Endothelial cell of umbilical vein (primary cell): ENCODE measurements at regions not wholly inside any gene's neighbourhood (a gene's known extent, or its start where the extent isn't known, plus 50 kb on each side); places are given as distances from the start of the nearest gene placed in this dataset.

Experiments used
- BruUV-seq: library from RNA; stranded (reverse); fragments of 400-500 nt; replicated peaks from 2 replicates; lab custom pipeline; 2021; lab: Mats Ljungman, UMichigan
- CTCF ChIA-PET: fragments of 300-600, 350-600 bp; sonication (Branson Sonifier 250); formaldehyde crosslinking; loops from one replicate; lab custom pipeline; 2021; ENCODE audit warnings: antibody characterized with exemption, inconsistent platforms; lab: Charles Lee
- POLR2A ChIA-PET: fragments of 300-600, 350-600 bp; sonication (Branson Sonifier 250); formaldehyde crosslinking; loops from one replicate; lab custom pipeline; 2021; ENCODE audit warnings: antibody characterized with exemption, inconsistent platforms; lab: Charles Lee
- DNase-seq: peaks from one replicate; pipeline ENCODE4 v3.0.0-alpha.2; 2011; ENCODE audit warnings: low read depth, low spot score
- FAIRE-seq: peaks from 2 replicates; lab custom pipeline; 2011; peaks lifted over from hg19 to GRCh38; lab: Jason Lieb, UNC
- H2AFZ ChIP-seq: 2 replicates; pipeline ENCODE4 v1.6.0; 2012; ENCODE audit warnings: low read depth, low read length, control low read depth, inconsistent platforms
- H3K27ac ChIP-seq: 2 replicates; pipeline ENCODE4 v1.5.1; 2011; ENCODE audit warnings: low read depth, mild to moderate bottlenecking, control low read depth, low read length, moderate library complexity; ENCODE audit not compliant: insufficient read depth
- H3K27me3 ChIP-seq, 2 experiments: 2 replicates each; pipeline versions ENCODE4 v1.6.0 to v1.6.1; 2011; ENCODE audit warnings: low read length in 2 of 2, mixed read lengths in 1 of 2; ENCODE audit not compliant: control insufficient read depth in 2 of 2, insufficient read depth in 2 of 2
- H3K36me3 ChIP-seq, 2 experiments: 2 replicates in 1 of 2; 3 replicates in 1 of 2; pipeline ENCODE4 v1.5.1; 2011; ENCODE audit warnings: low read length in 2 of 2, mild to moderate bottlenecking in 1 of 2, moderate library complexity in 1 of 2; ENCODE audit not compliant: control insufficient read depth in 2 of 2, insufficient read depth in 2 of 2; ENCODE audit errors: extremely low read depth in 1 of 2
- H3K4me1 ChIP-seq: 3 replicates; pipeline ENCODE4 v1.5.1; 2011; ENCODE audit warnings: mild to moderate bottlenecking, low read length; ENCODE audit not compliant: control insufficient read depth, insufficient read depth; ENCODE audit errors: extremely low read depth
- H3K4me2 ChIP-seq: 2 replicates; pipeline ENCODE4 v1.6.1; 2011; ENCODE audit warnings: low read length, control low read depth, mixed read lengths; ENCODE audit not compliant: insufficient read depth
- H3K4me3 ChIP-seq, 3 experiments: fragments of 200-600 bp in 1 of 3; sonication (generic), shearing (Covaris generic) in 1 of 3; replicated peaks in 1 of 3; 2 replicates each; pipeline ENCODE4 v1.5.1; 2011 to 2016; ENCODE audit warnings: control low read depth in 3 of 3, low read length in 3 of 3, mild to moderate bottlenecking in 2 of 3, inconsistent platforms in 1 of 3, low read depth in 1 of 3, moderate library complexity in 1 of 3; ENCODE audit not compliant: insufficient read depth in 1 of 3
- H3K79me2 ChIP-seq: 2 replicates; pipeline ENCODE4 v1.6.0; 2012; ENCODE audit warnings: low read length, inconsistent platforms; ENCODE audit not compliant: control insufficient read depth, insufficient read depth
- H3K9ac ChIP-seq: replicated peaks from 2 replicates; pipeline ENCODE3; 2011; ENCODE audit warnings: low read length, control low read depth; ENCODE audit not compliant: insufficient read depth; ENCODE audit errors: extremely low read depth
- H3K9me1 ChIP-seq: replicated peaks from 3 replicates; pipeline ENCODE4 v1.6.0; 2011; ENCODE audit warnings: mild to moderate bottlenecking, low read length; ENCODE audit not compliant: control insufficient read depth, insufficient read depth; ENCODE audit errors: extremely low read depth
- H3K9me3 ChIP-seq: replicated peaks from 2 replicates; pipeline ENCODE4 v1.5.1; 2012; ENCODE audit warnings: low read length, inconsistent platforms; ENCODE audit not compliant: control insufficient read depth, insufficient read depth
- H4K20me1 ChIP-seq: replicated peaks from 2 replicates; pipeline ENCODE3; 2011; ENCODE audit warnings: mild to moderate bottlenecking, low read length; ENCODE audit not compliant: control insufficient read depth, insufficient read depth; ENCODE audit errors: extremely low read depth
- EZH2 ChIP-seq: IDR thresholded peaks from 2 replicates; pipeline ENCODE4 v1.6.1; 2012; ENCODE audit warnings: borderline replicate concordance, low read depth, mild to moderate bottlenecking, moderate library complexity, low read length, inconsistent platforms; ENCODE audit not compliant: severe bottlenecking
- FOS ChIP-seq: IDR thresholded peaks from 2 replicates; pipeline ENCODE4 v1.6.1; 2011; ENCODE audit warnings: mild to moderate bottlenecking, low read length, moderate library complexity, borderline replicate concordance; ENCODE audit not compliant: insufficient read depth
- GATA2 ChIP-seq: IDR thresholded peaks from 2 replicates; pipeline ENCODE4 v1.7.0; 2011; ENCODE audit warnings: low read depth, mild to moderate bottlenecking, moderate library complexity, mixed read lengths, low read length; ENCODE audit not compliant: insufficient read length, insufficient read depth
- JUN ChIP-seq: IDR thresholded peaks from 2 replicates; pipeline ENCODE4 v1.6.1; 2011; ENCODE audit warnings: borderline replicate concordance, low read depth; ENCODE audit not compliant: insufficient read length, insufficient read depth
- MYC ChIP-seq: IDR thresholded peaks from one replicate; pipeline ENCODE4 v1.6.1; 2011; ENCODE audit warnings: mild to moderate bottlenecking, low read depth, low read length
- POLR2A ChIP-seq: IDR thresholded peaks from 2 replicates; pipeline ENCODE4 v1.6.1; 2012; ENCODE audit warnings: low read depth, mild to moderate bottlenecking, control low read depth, low read length
- POLR2AphosphoS5 ChIP-seq: IDR thresholded peaks from 2 replicates; pipeline ENCODE4 v1.6.1; 2012; ENCODE audit warnings: low read depth, mild to moderate bottlenecking, control low read depth, low read length, moderate library complexity; ENCODE audit not compliant: insufficient read depth
- dilution Hi-C: fragments of 300-500 bp; cut with MboI; formaldehyde crosslinking; loops from one replicate; pipeline ENCODE4 v1.15.0; 2019; ENCODE audit warnings: low sequenced_read_pairs; ENCODE audit not compliant: extremely low pct_ligation_motif_present
- intact Hi-C: fragments of 100-400 bp; cut with micrococcal nuclease; formaldehyde crosslinking; loops from one replicate; pipeline ENCODE4 v1.10.0; 2022
- TF ChIP-seq, protein P1 (sequence below): IDR thresholded peaks from 2 replicates; pipeline ENCODE4 v1.6.1; 2011; ENCODE audit not compliant: insufficient read depth, insufficient read length
- TF ChIP-seq, protein P2 (sequence below), 2 donors: IDR thresholded peaks; 1 replicate in 1 of 2; 2 replicates in 1 of 2; pipeline ENCODE4 v1.5.1; 2011; ENCODE audit warnings: low read length in 2 of 2, mild to moderate bottlenecking in 2 of 2, moderate library complexity in 2 of 2, control low read depth in 1 of 2, inconsistent platforms in 1 of 2, low read depth in 1 of 2; ENCODE audit not compliant: insufficient read depth in 1 of 2; ENCODE audit errors: extremely low read depth in 1 of 2

DNA sequence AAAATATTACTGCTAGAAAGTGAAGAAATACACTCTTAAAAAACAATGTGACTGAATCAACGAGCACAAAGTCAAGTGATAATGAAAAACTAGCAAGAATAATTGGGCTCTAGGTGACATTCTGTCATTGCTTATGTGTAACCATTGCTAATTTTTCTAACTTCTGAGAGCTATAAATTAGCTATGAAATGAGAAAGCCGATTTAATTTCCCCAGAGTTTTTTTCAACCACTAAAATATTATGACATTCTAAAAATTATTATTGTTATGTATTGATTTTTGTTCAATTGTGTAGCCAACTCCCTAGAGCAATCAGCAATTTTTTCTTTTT lies 458.6 kb upstream of the ATXN8OS start:
- ChIA-PET CTCF (no interaction called here), POLR2A (no interaction called here)
- H3K79me2 ChIP-seq: no peaks in the 10 kb centered on the region
- H3K36me3 ChIP-seq: no peaks in the 10 kb centered on the region
- peaks cover 3% of the 10 kb centered on the region for H3K9me3 ChIP-seq
- no peaks in the 10 kb centered on the region for H3K27me3 ChIP-seq
- H3K9me1 ChIP-seq: no peaks in the 10 kb centered on the region
- H3K27ac ChIP-seq: no peak overlapping the region
- H3K4me1 ChIP-seq: no peaks in the 10 kb centered on the region
- FAIRE-seq: no peak
- DNase-seq: no peak
- no peak overlapping the region for H3K9ac ChIP-seq
- BruUV-seq: no TSS peak
- TF ChIP-seq, protein P1, sequence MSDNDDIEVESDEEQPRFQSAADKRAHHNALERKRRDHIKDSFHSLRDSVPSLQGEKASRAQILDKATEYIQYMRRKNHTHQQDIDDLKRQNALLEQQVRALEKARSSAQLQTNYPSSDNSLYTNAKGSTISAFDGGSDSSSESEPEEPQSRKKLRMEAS: no peak
- TF ChIP-seq JUN: no peak
- TF ChIP-seq MYC: no peak
- no peak for TF ChIP-seq GATA2
- TF ChIP-seq, protein P2, sequence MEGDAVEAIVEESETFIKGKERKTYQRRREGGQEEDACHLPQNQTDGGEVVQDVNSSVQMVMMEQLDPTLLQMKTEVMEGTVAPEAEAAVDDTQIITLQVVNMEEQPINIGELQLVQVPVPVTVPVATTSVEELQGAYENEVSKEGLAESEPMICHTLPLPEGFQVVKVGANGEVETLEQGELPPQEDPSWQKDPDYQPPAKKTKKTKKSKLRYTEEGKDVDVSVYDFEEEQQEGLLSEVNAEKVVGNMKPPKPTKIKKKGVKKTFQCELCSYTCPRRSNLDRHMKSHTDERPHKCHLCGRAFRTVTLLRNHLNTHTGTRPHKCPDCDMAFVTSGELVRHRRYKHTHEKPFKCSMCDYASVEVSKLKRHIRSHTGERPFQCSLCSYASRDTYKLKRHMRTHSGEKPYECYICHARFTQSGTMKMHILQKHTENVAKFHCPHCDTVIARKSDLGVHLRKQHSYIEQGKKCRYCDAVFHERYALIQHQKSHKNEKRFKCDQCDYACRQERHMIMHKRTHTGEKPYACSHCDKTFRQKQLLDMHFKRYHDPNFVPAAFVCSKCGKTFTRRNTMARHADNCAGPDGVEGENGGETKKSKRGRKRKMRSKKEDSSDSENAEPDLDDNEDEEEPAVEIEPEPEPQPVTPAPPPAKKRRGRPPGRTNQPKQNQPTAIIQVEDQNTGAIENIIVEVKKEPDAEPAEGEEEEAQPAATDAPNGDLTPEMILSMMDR (IDR thresholded peaks at IDR 0.05; ENCODE audit: extremely low read depth in 1 of 2, insufficient read depth in 1 of 2, low read depth in 1 of 2, low read length in 2 of 2): no peak
- TF ChIP-seq POLR2A: no peak
- TF ChIP-seq POLR2AphosphoS5: no peak
- no peak for TF ChIP-seq FOS
- TF ChIP-seq EZH2: no peak
- dilution Hi-C loops: no loop called here
- H2AFZ ChIP-seq: no peak overlapping the region
- H3K4me2 ChIP-seq: no peak overlapping the region
- no peak overlapping the region for H3K4me3 ChIP-seq
- no peaks in the 10 kb centered on the region for H4K20me1 ChIP-seq
- intact Hi-C loops: no loop called here
